Upper lobe of left lung (tissue), 6 donors: ENCODE measurements at regions not wholly inside any gene's neighbourhood (a gene's known extent, or its start where the extent isn't known, plus 50 kb on each side); places are given as distances from the start of the nearest gene placed in this dataset.
A peak's percentile ranks its signal among the peaks of the same experiment; 100 is the strongest.

Experiments used
- ATAC-seq, 2 donors: fragments of 200-7000 bp; cut with Tn5 transposase; one replicate each; pipeline ENCODE4 v1.9.1; 2022; ENCODE audit warnings: mild to moderate bottlenecking in 2 of 2, moderate library complexity in 2 of 2; ENCODE audit not compliant: low FRiP score in 2 of 2
- DNase-seq, 2 donors: peaks; one replicate each; pipeline ENCODE4 v3.0.0-alpha.2; 2019 to 2020
- H3K27ac ChIP-seq, 4 donors: fragments of 200-600 bp; sonication (generic); one replicate each; pipeline ENCODE4 v1.5.1; 2016 to 2019
- H3K27me3 ChIP-seq, 4 donors: fragments of 200-600 bp; sonication (generic); one replicate each; pipeline ENCODE4 v1.5.1; 2017 to 2019
- H3K36me3 ChIP-seq, 4 donors: fragments of 200-600 bp; sonication (generic); one replicate each; pipeline ENCODE4 v1.5.1; 2016 to 2019
- H3K4me1 ChIP-seq, 4 donors: fragments of 200-600 bp; sonication (generic); one replicate each; pipeline ENCODE4 v1.5.1; 2018 to 2019
- H3K4me3 ChIP-seq, 4 donors: fragments of 200-600 bp; sonication (generic); one replicate each; pipeline ENCODE4 v1.5.1; 2017 to 2019; ENCODE audit warnings: mild to moderate bottlenecking in 2 of 4, moderate library complexity in 1 of 4
- H3K9me3 ChIP-seq, 4 donors: fragments of 200-600 bp; sonication (generic); one replicate each; pipeline ENCODE4 v1.5.1; 2018 to 2019
- CTCF ChIP-seq, 6 experiments: fragments of 450-650 bp in 4 of 6; fragments of 200-600 bp in 2 of 6; sonication (generic) in 2 of 6; IDR thresholded peaks; one replicate each; pipeline ENCODE4 v1.5.1; 2016 to 2019; ENCODE audit warnings: antibody characterized with exemption in 6 of 6
- EP300 ChIP-seq, 4 donors: sonication (generic); formaldehyde crosslinking; IDR thresholded peaks; one replicate each; pipeline ENCODE4 v1.5.1; 2017; ENCODE audit warnings: antibody characterized with exemption in 4 of 4, control low read depth in 2 of 4
- POLR2A ChIP-seq, 4 donors: fragments of 450-650 bp; IDR thresholded peaks; one replicate each; pipeline ENCODE4 v1.5.1; 2016 to 2017; ENCODE audit warnings: antibody characterized with exemption in 4 of 4, mild to moderate bottlenecking in 2 of 4
- POLR2AphosphoS5 ChIP-seq, 2 donors: sonication (generic); formaldehyde crosslinking; IDR thresholded peaks; one replicate each; pipeline ENCODE4 v1.5.1; 2017; ENCODE audit warnings: antibody characterized with exemption in 2 of 2
- WGBS, 2 donors: methylation state at CpG; one replicate each; pipeline ENCODE4 v1.1.5; 2017 to 2018; 5-methylcytosine and 5-hydroxymethylcytosine counted together
- donor health status: DM: no; HTN: no; CAD: no; lungs with moderate emphysema.
- donor health status: DM: no; HTN: yes; CAD: no; lungs with severe emphysema.

GRCh38 chr10:42475168-42476098, 162.9 kb downstream of the ZNF33B start:
- peak; percentile 63 to 67 for ATAC-seq
- peaks cover 0 to 16% (median 0%) of the 10 kb centered on the region in 4 donors for H3K4me1 ChIP-seq
- TF ChIP-seq POLR2A (IDR thresholded peaks at IDR 0.05) (no peak), CTCF (IDR thresholded peaks at IDR 0.05) (no peak), EP300 (IDR thresholded peaks at IDR 0.05) (no peak), POLR2AphosphoS5 (IDR thresholded peaks at IDR 0.05) (no peak)
- peak overlapping the region in 3 of 4 donors; percentile 43 to 57 (median 53) for H3K4me3 ChIP-seq
- no peaks in the 10 kb centered on the region for H3K36me3 ChIP-seq
- WGBS, 2 donors, result 35 to 43% methylated on average over 33 to 38 of the region's 52 CpGs
- H3K27me3 ChIP-seq, result no peaks in the 10 kb centered on the region
- no peaks in the 10 kb centered on the region for H3K9me3 ChIP-seq
- DNase-seq, result peak in 1 of 2 donors; percentile 88
- H3K27ac ChIP-seq, result peak overlapping the region in 3 of 4 donors; percentile 7 to 39 (median 28)

GRCh38 chr10:42454313-42454712, 184.1 kb downstream of the ZNF33B start:
- WGBS, 2 donors, result 50 to 93% methylated on average over 2 to 5 of the region's 6 CpGs
- Histone ChIP-seq H3K4me3 (no peak overlapping the region), H3K36me3 (no peaks in the 10 kb centered on the region), H3K9me3 (no peaks in the 10 kb centered on the region), H3K27me3 (no peaks in the 10 kb centered on the region), H3K4me1 (no peaks in the 10 kb centered on the region), H3K27ac (no peak overlapping the region)
- TF ChIP-seq CTCF (IDR thresholded peaks at IDR 0.05) (no peak), EP300 (IDR thresholded peaks at IDR 0.05) (no peak), POLR2A (IDR thresholded peaks at IDR 0.05) (no peak), POLR2AphosphoS5 (IDR thresholded peaks at IDR 0.05) (no peak)
- ATAC-seq (no peak), DNase-seq (peak in 1 of 2 donors; percentile 67)

GRCh38 chr10:42431095-42431494, 207.3 kb downstream of the ZNF33B start:
- no peak for ATAC-seq

GRCh38 chr10:42428534-42428933, 209.8 kb downstream of the ZNF33B start:
- WGBS, 2 donors, result 76 to 90% methylated on average over 1 of the region's 1 CpG
- H3K36me3 ChIP-seq, result no peaks in the 10 kb centered on the region
- DNase-seq, result no peak
- no peaks in the 10 kb centered on the region for H3K27me3 ChIP-seq
- no peaks in the 10 kb centered on the region for H3K4me1 ChIP-seq
- H3K4me3 ChIP-seq, result no peak overlapping the region
- no peak overlapping the region for H3K27ac ChIP-seq
- no peaks in the 10 kb centered on the region for H3K9me3 ChIP-seq
- peak in 2 of 6 experiments; percentile 19 to 20 for TF ChIP-seq CTCF (IDR thresholded peaks at IDR 0.05)
- TF ChIP-seq POLR2A (IDR thresholded peaks at IDR 0.05), result no peak
- ATAC-seq, result no peak

More at GRCh38 chr10:42431095-42431494, 207.3 kb downstream of the ZNF33B start:
- no peak for TF ChIP-seq POLR2AphosphoS5 (IDR thresholded peaks at IDR 0.05)
- no peak for TF ChIP-seq CTCF (IDR thresholded peaks at IDR 0.05)
- TF ChIP-seq POLR2A (IDR thresholded peaks at IDR 0.05), result no peak
- TF ChIP-seq EP300 (IDR thresholded peaks at IDR 0.05), result no peak
- Histone ChIP-seq H3K27me3 (no peaks in the 10 kb centered on the region), H3K9me3 (no peaks in the 10 kb centered on the region), H3K36me3 (no peaks in the 10 kb centered on the region), H3K27ac (no peak overlapping the region), H3K4me1 (no peaks in the 10 kb centered on the region), H3K4me3 (no peak overlapping the region)
- DNase-seq, result no peak
- 75 to 88% methylated on average over 5 of the region's 5 CpGs for WGBS, 2 donors
